HG03045 (cell line): ENCODE measurements at regions not wholly inside any gene's neighbourhood (a gene's known extent, or its start where the extent isn't known, plus 50 kb on each side); places are given as distances from the start of the nearest gene placed in this dataset.

Experiments used
- ATAC-seq: cut with Tn5 transposase; IDR thresholded peaks from one replicate; pipeline ENCODE4 v1.9.1; 2021; ENCODE audit warnings: mild to moderate bottlenecking, moderate library complexity; ENCODE audit not compliant: unreplicated experiment

DNA sequence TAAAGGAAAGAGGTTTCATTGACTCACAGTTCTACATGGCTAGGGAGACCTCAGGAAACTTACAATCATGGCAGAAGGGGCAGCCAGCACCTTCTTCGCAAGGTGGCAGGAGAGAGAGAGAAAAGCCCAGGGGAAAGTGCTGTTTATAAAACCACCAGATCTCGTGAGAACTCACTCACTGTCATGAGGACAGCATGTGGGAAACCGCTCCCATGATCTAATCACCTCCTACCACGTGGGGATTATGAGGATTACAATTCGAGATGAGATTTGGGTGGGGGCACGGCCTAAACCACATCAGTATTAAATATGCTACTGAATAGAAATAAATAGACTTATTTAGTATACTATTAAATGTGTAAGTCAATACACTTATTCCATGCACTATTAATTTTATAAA, 70.6 kb upstream of the TCF21 start:
- ATAC-seq = no peak

DNA sequence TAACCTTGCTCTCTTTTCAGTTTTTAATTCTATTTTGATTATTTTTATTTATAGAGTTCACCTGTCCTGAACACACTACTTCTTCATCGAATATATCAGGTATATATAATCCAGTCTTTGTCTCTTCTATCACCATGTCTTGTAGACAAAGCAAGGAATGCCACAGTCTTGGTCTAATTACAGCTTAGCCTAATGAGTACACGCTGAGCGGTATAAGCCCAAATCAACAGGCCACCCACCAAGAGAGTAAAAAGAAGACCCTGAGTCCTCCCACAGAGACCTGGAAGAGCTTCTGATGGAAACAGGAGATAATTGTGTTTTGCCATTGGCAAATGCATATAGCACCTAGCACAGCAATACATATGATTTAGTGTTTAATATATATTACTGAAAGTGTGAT, 68.7 kb upstream of the TCF21 start:
- no peak for ATAC-seq

DNA sequence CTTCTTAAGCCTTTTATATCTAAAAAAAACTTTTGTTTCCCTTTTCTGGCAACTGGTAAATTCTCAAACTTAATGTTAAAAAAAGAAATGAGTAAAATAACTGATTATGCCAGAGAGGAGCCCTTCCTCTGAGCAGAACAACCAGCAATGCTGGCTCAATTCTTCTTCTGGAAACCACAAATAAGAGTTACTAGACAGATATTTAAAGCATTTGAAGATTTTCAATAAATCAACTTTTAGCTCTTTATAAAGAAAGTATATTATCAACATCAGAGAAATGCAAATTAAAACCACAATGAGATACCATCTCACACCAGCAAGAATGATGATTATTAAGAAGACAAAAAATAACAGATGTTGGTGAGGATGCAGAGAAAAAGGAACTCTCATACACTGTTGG, 61.1 kb upstream of the TCF21 start:
- ATAC-seq = no peak

DNA sequence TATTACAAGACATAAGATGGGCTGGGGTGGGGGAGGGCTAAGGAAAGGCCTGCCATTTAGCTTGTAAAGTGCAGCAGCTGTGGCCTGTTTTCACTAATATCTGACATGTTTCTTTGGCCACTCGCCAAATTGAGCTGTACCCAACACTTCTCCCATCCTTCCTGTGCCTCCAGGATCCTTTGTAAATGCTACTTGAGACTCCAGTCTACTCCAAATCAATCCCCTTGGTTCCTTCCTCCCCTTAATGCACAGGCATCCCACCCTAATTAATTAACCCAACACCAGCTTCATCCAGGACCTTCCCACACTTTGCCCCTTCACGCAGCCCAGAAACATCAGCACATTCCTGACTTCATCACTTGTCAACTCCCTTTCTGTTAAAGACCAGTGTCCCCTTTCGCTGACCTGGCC, 55.0 kb upstream of the TCF21 start:
- ATAC-seq = no peak

DNA sequence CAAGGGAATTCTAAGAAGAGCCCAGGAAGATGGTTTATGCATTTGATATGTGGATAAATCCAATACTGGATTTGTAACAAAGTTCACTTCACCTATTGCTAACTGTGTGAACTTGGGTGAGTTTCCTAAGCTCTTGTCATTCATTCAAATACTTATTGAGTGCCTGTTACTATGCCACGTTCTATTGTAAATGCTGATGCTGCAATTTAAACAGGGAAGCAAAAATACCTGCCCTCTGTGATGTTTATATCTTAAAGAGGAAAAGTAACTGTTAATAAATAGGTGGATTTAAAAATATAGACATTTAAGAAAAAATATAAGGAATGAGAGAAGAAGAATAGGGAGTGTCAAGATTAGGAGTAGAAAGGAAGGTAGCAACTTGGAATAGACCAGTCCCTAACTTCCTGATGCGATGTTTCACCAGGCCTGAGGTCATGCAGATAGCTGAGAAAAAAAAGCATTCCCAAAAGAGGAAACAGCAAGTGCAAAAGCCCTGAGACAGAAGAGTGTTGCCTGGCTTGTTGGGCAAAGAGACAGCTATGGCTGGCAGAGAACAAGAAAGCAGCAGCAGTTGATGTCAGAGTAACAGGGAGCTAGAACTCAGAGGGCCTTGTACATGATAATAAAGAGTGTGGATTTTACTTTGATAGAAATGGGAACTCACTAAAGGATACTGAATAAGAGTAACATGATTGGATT, 54.3 kb upstream of the TCF21 start:
- no peak for ATAC-seq

DNA sequence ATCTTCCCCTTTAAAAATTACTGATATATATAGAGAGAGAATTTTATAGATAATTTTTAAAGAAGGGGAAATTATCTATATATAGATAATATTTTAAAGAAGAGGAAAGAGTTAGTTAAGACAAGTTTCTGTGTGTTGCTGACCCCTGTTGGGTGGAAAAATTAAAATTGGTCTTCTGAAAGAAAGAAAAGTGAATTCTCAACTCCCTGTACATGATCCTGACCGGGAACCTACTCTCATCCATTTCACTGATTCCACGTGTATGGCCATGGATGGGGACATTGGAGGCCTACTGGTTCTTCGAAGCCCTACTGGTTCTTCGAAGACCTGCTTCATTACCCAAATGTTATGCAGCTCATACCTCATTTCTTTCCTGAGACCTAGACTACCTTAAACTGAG, 53.0 kb upstream of the TCF21 start:
- ATAC-seq = no peak

DNA sequence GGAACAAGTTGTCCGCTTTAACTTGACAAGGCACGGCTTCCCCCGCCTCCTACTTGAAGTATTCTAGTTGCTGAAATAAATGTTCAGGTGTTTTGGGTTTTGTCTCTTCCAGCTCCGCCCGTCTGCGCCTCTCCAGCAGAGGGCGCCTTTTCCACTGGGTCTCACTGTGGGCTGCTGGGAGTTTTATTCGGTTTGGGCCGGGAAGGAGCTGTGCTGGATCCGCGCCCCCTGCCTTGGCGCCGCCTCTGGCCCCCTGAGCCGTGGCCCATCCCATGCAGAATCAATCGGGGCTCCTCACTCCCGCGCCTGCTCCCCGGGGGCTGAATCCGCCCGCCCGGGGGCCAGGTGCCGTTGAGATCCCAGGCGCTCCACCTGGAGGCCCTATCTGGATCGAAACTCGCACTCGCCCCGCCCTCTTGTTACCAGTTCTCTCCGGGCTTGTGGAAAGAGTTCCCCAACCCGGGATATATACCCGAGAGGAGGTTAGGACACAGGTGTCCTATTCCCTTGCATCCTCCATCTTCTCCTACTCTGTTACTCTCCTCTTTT, 51.0 kb upstream of the TCF21 start:
- peak; percentile 53 for ATAC-seq
